HepG2 (cell line): ENCODE measurements at regions not wholly inside any gene's neighbourhood (a gene's known extent, or its start where the extent isn't known, plus 50 kb on each side); places are given as distances from the start of the nearest gene placed in this dataset.
"Not testable (repeated sequence)": the region's sequence is repeated elsewhere in the genome, so short reads cannot be mapped to it uniquely, and the experiment has no call there.

Experiments used
- ATAC-seq: fragments of 200-7000 bp; cut with Tn5 transposase; 3 replicates; pipeline ENCODE4 v1.9.1; 2020; ENCODE audit warnings: mild to moderate bottlenecking, moderate library complexity
- BruUV-seq: library from RNA; stranded (reverse); fragments of 400-500 nt; replicated peaks from 2 replicates; lab custom pipeline; 2021; lab: Mats Ljungman, UMichigan
- CTCF ChIA-PET: fragments of 300-600 bp; formaldehyde crosslinking; extraction: SDS; loops from one replicate; lab custom pipeline; 2021; ENCODE audit warnings: low total read pairs, inconsistent platforms, low intra/inter-chr PET ratio; lab: Yijun Ruan, JAX
- POLR2A ChIA-PET: fragments of 350-600 bp; sonication (Branson Sonifier 250); formaldehyde crosslinking; loops from one replicate; lab custom pipeline; 2020; ENCODE audit warnings: antibody characterized with exemption, inconsistent platforms; lab: Yijun Ruan, JAX
- DNase-seq: peaks from one replicate; pipeline ENCODE4 v3.0.0-alpha.2; 2015; ENCODE audit warnings: low spot score
- FAIRE-seq: peaks from 3 replicates; lab custom pipeline; 2011; peaks lifted over from hg19 to GRCh38; lab: Jason Lieb, UNC
- H2AFZ ChIP-seq: one replicate; pipeline ENCODE4 v1.6.1; 2011; ENCODE audit warnings: low read length, inconsistent platforms
- H3K27ac ChIP-seq: fragments of 300-600 bp; 3 replicates; pipeline ENCODE4 v1.8.0; 2011; ENCODE audit warnings: mixed run types, mild to moderate bottlenecking, mixed read lengths, low read length, inconsistent platforms; ENCODE audit not compliant: insufficient read depth; ENCODE audit errors: extremely low read length
- H3K27me3 ChIP-seq, 2 experiments: fragments of 200-600 bp in 1 of 2; 2 replicates in 1 of 2; 3 replicates in 1 of 2; pipeline versions ENCODE4 v1.6.0 to v1.8.0; 2011; ENCODE audit warnings: low read length in 2 of 2, mild to moderate bottlenecking in 2 of 2, moderate library complexity in 2 of 2, inconsistent platforms in 1 of 2; ENCODE audit not compliant: insufficient read depth in 2 of 2, control insufficient read depth in 1 of 2
- H3K36me3 ChIP-seq, 2 experiments: fragments of 200-600 bp in 1 of 2; replicated peaks in 1 of 2; 2 replicates in 1 of 2; 3 replicates in 1 of 2; pipeline versions ENCODE4 v1.5.1 to v1.8.0; 2011; ENCODE audit warnings: low read length in 2 of 2, inconsistent platforms in 1 of 2; ENCODE audit not compliant: insufficient read depth in 2 of 2, control insufficient read depth in 1 of 2
- H3K4me1 ChIP-seq: 2 replicates; pipeline ENCODE4 v1.5.1; 2012; ENCODE audit warnings: low read length, inconsistent platforms; ENCODE audit not compliant: insufficient read depth
- H3K4me2 ChIP-seq: 2 replicates; pipeline ENCODE4 v1.6.0; 2011; ENCODE audit warnings: low read depth, low read length, inconsistent platforms
- H3K4me3 ChIP-seq, 3 experiments: fragments of 200-600 bp in 1 of 3; sonication (generic), shearing (Covaris generic) in 1 of 3; replicated peaks in 1 of 3; 2 replicates each; pipeline ENCODE4 v1.5.1; 2011 to 2016; ENCODE audit warnings: low read length in 3 of 3, inconsistent platforms in 2 of 3, low read depth in 2 of 3, mild to moderate bottlenecking in 2 of 3, control low read depth in 1 of 3, mixed read lengths in 1 of 3; ENCODE audit not compliant: insufficient read depth in 1 of 3
- H3K79me2 ChIP-seq: one replicate; pipeline ENCODE4 v1.6.1; 2011; ENCODE audit warnings: low read length, inconsistent platforms; ENCODE audit not compliant: insufficient read depth
- H3K9ac ChIP-seq: 2 replicates; pipeline ENCODE4 v1.6.0; 2011; ENCODE audit warnings: mild to moderate bottlenecking, low read depth, low read length, inconsistent platforms; ENCODE audit not compliant: insufficient read depth
- H3K9me3 ChIP-seq: 2 replicates; pipeline ENCODE4 v1.5.1; 2012; ENCODE audit warnings: mild to moderate bottlenecking, low read length
- H4K20me1 ChIP-seq: 2 replicates; pipeline ENCODE4 v1.6.0; 2011; ENCODE audit warnings: inconsistent platforms, mild to moderate bottlenecking, low read length, moderate library complexity; ENCODE audit not compliant: insufficient read depth
- ZNF713 ChIP-seq: sonication (generic); formaldehyde crosslinking; IDR thresholded peaks from 2 replicates; pipeline ENCODE4 v1.4.0; 2020; ENCODE audit warnings: mild to moderate bottlenecking, missing genetic modification reagents
- ZNF773 ChIP-seq: sonication (generic); formaldehyde crosslinking; IDR thresholded peaks from 2 replicates; pipeline ENCODE4 v1.4.0; 2020; ENCODE audit warnings: missing genetic modification reagents, borderline replicate concordance
- ZSCAN31 ChIP-seq: sonication (generic); formaldehyde crosslinking; IDR thresholded peaks from 2 replicates; pipeline ENCODE4 v1.5.0; 2020; ENCODE audit warnings: low read depth, mild to moderate bottlenecking, missing genetic modification reagents
- WGBS: methylation state at CpG from one replicate; pipeline ENCODE4 v1.1.6; 2017; ENCODE audit warnings: low lambda C conversion rate; 5-methylcytosine and 5-hydroxymethylcytosine counted together
- in situ Hi-C: cut with HindIII; loops from 2 replicates; pipeline ENCODE4 v1.10.0; 2017; ENCODE audit warnings: low pct_unique_long_range_greater_than_20kb; ENCODE audit not compliant: extremely low pct_ligation_motif_present
- intact Hi-C: fragments of 100-400 bp; cut with micrococcal nuclease; formaldehyde crosslinking; loops from one replicate; pipeline ENCODE4 v1.10.0; 2022; ENCODE audit not compliant: unreplicated experiment
- TF ChIP-seq, protein P1 (sequence below): sonication (generic); formaldehyde crosslinking; conservative IDR thresholded peaks from 2 replicates; pipeline ENCODE4 v1.4.0; 2020; ENCODE audit warnings: missing genetic modification reagents
- TF ChIP-seq, protein P2 (sequence below): sonication (generic); formaldehyde crosslinking; IDR thresholded peaks from 2 replicates; pipeline ENCODE4 v1.4.0; 2020; ENCODE audit warnings: mild to moderate bottlenecking, missing genetic modification reagents

DNA sequence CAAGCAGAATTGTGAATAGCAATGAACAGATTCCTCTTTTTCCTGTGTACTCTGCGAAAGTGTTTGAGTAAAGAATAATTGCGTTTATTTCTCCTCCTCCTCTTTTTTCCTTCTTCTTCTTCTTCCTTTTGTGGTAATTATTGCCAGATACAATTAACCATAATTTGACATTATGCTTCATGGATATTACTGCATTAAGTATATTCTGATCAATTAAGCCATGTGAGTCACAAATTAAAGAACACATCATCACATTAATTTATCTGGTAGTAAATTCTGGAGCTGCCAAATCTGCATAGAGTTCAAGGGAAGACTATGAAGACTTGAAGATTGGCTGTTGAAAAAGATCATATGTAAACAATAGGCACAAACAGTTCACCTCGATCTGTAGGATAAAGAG, 72.9 kb upstream of the TFPI start (continued):
- TF ChIP-seq, protein P1, sequence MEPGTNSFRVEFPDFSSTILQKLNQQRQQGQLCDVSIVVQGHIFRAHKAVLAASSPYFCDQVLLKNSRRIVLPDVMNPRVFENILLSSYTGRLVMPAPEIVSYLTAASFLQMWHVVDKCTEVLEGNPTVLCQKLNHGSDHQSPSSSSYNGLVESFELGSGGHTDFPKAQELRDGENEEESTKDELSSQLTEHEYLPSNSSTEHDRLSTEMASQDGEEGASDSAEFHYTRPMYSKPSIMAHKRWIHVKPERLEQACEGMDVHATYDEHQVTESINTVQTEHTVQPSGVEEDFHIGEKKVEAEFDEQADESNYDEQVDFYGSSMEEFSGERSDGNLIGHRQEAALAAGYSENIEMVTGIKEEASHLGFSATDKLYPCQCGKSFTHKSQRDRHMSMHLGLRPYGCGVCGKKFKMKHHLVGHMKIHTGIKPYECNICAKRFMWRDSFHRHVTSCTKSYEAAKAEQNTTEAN (CRISPR knock-in tag): no peak
- TF ChIP-seq ZNF713 (CRISPR knock-in tag) (no peak), ZNF773 (no peak), ZSCAN31 (CRISPR knock-in tag) (no peak)
- TF ChIP-seq, protein P2, sequence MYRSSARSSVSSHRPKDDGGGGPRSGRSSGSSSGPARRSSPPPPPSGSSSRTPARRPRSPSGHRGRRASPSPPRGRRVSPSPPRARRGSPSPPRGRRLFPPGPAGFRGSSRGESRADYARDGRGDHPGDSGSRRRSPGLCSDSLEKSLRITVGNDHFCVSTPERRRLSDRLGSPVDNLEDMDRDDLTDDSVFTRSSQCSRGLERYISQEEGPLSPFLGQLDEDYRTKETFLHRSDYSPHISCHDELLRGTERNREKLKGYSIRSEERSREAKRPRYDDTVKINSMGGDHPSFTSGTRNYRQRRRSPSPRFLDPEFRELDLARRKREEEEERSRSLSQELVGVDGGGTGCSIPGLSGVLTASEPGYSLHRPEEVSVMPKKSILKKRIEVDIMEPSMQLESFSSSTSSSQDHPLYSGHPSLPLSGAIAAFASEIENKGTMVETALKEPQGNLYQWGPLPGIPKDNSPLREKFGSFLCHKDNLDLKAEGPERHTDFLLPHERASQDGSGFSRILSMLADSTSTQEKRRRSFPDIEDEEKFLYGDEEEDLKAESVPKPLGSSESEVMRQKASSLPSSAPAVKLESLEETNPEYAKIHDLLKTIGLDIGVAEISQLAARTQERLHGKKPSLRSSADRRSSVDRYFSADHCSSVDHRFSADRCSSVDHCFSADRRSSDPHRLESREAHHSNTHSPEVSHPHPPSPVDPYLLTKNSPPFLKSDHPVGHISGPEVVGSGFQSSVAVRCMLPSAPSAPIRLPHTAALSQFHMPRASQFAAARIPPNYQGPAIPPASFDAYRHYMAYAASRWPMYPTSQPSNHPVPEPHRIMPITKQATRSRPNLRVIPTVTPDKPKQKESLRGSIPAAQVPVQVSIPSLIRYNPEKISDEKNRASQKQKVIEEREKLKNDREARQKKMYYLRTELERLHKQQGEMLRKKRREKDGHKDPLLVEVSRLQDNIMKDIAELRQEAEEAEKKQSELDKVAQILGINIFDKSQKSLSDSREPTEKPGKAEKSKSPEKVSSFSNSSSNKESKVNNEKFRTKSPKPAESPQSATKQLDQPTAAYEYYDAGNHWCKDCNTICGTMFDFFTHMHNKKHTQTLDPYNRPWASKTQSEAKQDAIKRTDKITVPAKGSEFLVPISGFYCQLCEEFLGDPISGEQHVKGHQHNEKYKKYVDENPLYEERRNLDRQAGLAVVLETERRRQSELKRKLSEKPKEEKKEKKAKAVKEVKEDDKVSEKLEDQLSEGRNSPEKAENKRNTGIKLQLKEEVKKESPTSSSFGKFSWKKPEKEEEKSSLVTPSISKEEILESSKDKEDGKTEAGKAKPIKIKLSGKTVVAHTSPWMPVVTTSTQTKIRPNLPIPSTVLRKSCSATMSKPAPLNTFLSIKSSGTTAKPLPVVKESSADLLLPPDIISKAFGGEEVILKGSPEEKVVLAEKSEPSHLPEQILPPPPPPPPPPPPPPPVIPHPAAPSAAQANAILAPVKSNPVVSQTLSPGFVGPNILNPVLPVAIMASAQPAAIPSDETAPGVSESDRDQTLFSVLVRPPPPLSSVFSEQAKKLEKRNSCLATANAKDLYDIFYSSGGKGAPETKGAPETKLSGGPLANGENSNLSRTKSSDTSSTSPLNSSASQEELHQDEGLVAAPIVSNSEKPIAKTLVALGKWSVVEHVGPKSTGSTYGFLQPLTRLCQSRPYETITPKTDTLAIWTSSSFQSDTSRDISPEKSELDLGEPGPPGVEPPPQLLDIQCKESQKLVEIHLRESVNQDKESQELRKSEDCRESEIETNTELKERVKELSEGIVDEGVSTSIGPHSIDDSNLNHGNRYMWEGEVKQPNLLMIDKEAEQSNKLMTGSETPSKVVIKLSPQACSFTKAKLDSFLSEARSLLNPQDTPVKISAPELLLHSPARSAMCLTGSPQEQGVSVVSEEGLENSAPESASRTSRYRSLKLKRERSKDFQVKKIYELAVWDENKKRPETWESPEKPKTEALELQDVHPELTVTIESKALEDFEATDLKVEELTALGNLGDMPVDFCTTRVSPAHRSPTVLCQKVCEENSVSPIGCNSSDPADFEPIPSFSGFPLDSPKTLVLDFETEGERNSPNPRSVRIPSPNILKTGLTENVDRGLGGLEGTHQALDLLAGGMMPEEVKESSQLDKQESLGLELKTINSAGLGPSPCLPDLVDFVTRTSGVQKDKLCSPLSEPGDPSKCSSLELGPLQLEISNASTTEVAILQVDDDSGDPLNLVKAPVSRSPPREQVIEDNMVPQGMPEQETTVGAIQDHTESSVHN (CRISPR knock-in tag): no peak

DNA sequence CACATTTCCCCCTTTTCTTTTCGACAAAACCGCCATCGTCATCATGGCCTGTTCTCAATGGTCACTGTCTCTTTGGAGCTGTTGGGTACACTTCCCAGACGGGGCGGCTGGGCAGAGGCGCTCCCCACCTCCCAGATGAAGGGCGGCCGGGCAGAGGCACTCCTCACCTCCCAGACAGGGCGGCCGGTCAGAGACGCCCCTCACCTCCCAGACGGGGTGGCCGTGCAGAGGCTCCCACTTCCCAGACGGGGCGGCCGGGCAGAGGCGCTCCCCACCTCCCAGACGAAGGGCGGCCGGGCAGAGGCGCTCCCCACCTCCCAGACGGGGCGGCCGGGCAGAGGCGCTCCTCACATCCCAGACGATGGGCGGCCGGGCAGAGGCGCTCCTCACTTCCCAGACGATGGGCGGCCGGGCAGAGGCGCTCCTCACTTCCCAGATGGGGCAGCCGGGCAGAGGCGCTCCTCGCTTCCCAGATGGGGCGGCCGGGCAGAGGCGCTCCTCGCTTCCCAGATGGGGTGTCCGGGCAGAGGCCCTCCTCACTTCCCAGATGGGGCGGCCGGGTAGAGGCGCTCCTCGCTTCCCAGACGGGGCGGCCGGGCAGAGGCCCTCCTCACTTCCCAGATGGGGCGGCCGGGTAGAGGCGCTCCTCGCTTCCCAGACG, 82.6 kb upstream of the TFPI start:
- in situ Hi-C loops, H3K4me2 ChIP-seq, H4K20me1 ChIP-seq, H2AFZ ChIP-seq, DNase-seq, H3K4me1 ChIP-seq, BruUV-seq, H3K9ac ChIP-seq, H3K27me3 ChIP-seq, H3K4me3 ChIP-seq, POLR2A ChIA-PET, H3K9me3 ChIP-seq, ATAC-seq, H3K36me3 ChIP-seq, FAIRE-seq, intact Hi-C loops, H3K79me2 ChIP-seq, CTCF ChIA-PET, H3K27ac ChIP-seq: not testable (repeated sequence)
- WGBS: 89% methylated on average over 36 of the region's 53 CpGs

DNA sequence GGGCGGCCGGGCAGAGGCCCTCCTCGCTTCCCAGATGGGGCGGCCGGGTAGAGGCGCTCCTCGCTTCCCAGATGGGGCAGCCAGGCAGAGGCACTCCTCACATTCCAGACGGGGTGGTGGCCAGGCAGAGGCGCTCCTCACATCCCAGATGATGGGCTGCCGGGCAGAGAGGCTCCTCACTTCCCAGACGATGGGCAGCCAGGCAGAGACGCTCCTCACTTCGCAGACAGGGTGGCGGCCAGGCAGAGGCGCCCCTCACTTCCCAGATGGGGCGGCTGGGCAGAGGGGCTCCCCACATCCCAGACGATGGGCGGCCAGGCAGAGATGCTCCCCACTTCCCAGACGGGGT, 83.1 kb upstream of the TFPI start:
- DNase-seq, BruUV-seq, CTCF ChIA-PET, H3K36me3 ChIP-seq, H4K20me1 ChIP-seq, in situ Hi-C loops, H2AFZ ChIP-seq, H3K27ac ChIP-seq, FAIRE-seq, H3K9ac ChIP-seq, H3K27me3 ChIP-seq, H3K4me2 ChIP-seq, H3K79me2 ChIP-seq, H3K9me3 ChIP-seq, ATAC-seq, H3K4me1 ChIP-seq, intact Hi-C loops, H3K4me3 ChIP-seq, POLR2A ChIA-PET: not testable (repeated sequence)
- WGBS: 76% methylated on average over 10 of the region's 19 CpGs
